WTC11 (cell line): ENCODE measurements at regions not wholly inside any gene's neighbourhood (a gene's known extent, or its start where the extent isn't known, plus 50 kb on each side); places are given as distances from the start of the nearest gene placed in this dataset.

Source experiments
- ATF3 ChIP-seq: sonication (generic); formaldehyde crosslinking; conservative IDR thresholded peaks from 2 replicates; pipeline ENCODE4 v1.8.1; 2022; ENCODE audit warnings: mild to moderate bottlenecking, missing genetic modification reagents
- CREB1 ChIP-seq: sonication (generic); formaldehyde crosslinking; IDR thresholded peaks from 2 replicates; pipeline ENCODE4 v1.8.0; 2023; ENCODE audit warnings: mild to moderate bottlenecking, missing genetic modification reagents
- E2F1 ChIP-seq: sonication (generic); formaldehyde crosslinking; IDR thresholded peaks from 2 replicates; pipeline ENCODE4 v1.8.0; 2022; ENCODE audit warnings: mild to moderate bottlenecking, missing genetic modification reagents
- JUN ChIP-seq: sonication (generic); formaldehyde crosslinking; IDR thresholded peaks from 2 replicates; pipeline ENCODE4 v1.8.0; 2023; ENCODE audit warnings: mild to moderate bottlenecking, missing genetic modification reagents
- NFYB ChIP-seq: sonication (generic); formaldehyde crosslinking; conservative IDR thresholded peaks from 2 replicates; pipeline ENCODE4 v1.8.0; 2022; ENCODE audit warnings: low read depth, missing genetic modification reagents
- PRDM15 ChIP-seq: sonication (generic); formaldehyde crosslinking; IDR thresholded peaks from 2 replicates; pipeline ENCODE4 v1.8.0; 2022; ENCODE audit warnings: missing genetic modification reagents
- SMAD3 ChIP-seq: sonication (generic); formaldehyde crosslinking; IDR thresholded peaks from 2 replicates; pipeline ENCODE4 v1.8.0; 2022; ENCODE audit warnings: missing genetic modification reagents, mild to moderate bottlenecking, borderline replicate concordance
- SMAD4 ChIP-seq: sonication (generic); formaldehyde crosslinking; IDR thresholded peaks from 2 replicates; pipeline ENCODE4 v1.8.0; 2022; ENCODE audit warnings: mild to moderate bottlenecking, missing genetic modification reagents
- USF2 ChIP-seq: sonication (generic); formaldehyde crosslinking; IDR thresholded peaks from 2 replicates; pipeline ENCODE4 v1.8.1; 2023; ENCODE audit warnings: mild to moderate bottlenecking, missing genetic modification reagents, moderate library complexity
- ZNF121 ChIP-seq: sonication (generic); formaldehyde crosslinking; IDR thresholded peaks from 2 replicates; pipeline ENCODE4 v1.8.0; 2023; ENCODE audit warnings: missing genetic modification reagents
- ZNF232 ChIP-seq: sonication (generic); formaldehyde crosslinking; IDR thresholded peaks from 2 replicates; pipeline ENCODE4 v1.8.0; 2022; ENCODE audit warnings: mild to moderate bottlenecking, missing genetic modification reagents
- TF ChIP-seq, protein P1 (sequence below): sonication (generic); formaldehyde crosslinking; IDR thresholded peaks from 2 replicates; pipeline ENCODE4 v1.8.0; 2022; ENCODE audit warnings: mild to moderate bottlenecking, missing genetic modification reagents
- TF ChIP-seq, protein P2 (sequence below): fragments of 200-600 bp; IDR thresholded peaks from 2 replicates; pipeline ENCODE4 v1.8.0; 2022; ENCODE audit warnings: antibody characterized with exemption
- TF ChIP-seq, protein P3 (sequence below): sonication (generic); formaldehyde crosslinking; IDR thresholded peaks from 2 replicates; pipeline ENCODE4 v1.8.1; 2022; ENCODE audit warnings: missing genetic modification reagents, borderline replicate concordance

- TF ChIP-seq NFYB (CRISPR knock-in tag) (no peak), CREB1 (CRISPR knock-in tag) (no peak), JUN (CRISPR knock-in tag) (no peak), E2F1 (CRISPR knock-in tag) (no peak), ATF3 (CRISPR knock-in tag) (no peak), PRDM15 (CRISPR knock-in tag) (no peak), ZNF121 (CRISPR knock-in tag) (no peak), ZNF232 (no peak), USF2 (no peak), SMAD3 (CRISPR knock-in tag) (no peak), SMAD4 (CRISPR knock-in tag) (no peak)
- TF ChIP-seq, protein P1, sequence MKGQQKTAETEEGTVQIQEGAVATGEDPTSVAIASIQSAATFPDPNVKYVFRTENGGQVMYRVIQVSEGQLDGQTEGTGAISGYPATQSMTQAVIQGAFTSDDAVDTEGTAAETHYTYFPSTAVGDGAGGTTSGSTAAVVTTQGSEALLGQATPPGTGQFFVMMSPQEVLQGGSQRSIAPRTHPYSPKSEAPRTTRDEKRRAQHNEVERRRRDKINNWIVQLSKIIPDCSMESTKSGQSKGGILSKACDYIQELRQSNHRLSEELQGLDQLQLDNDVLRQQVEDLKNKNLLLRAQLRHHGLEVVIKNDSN (CRISPR knock-in tag), result no peak
- TF ChIP-seq, protein P2, sequence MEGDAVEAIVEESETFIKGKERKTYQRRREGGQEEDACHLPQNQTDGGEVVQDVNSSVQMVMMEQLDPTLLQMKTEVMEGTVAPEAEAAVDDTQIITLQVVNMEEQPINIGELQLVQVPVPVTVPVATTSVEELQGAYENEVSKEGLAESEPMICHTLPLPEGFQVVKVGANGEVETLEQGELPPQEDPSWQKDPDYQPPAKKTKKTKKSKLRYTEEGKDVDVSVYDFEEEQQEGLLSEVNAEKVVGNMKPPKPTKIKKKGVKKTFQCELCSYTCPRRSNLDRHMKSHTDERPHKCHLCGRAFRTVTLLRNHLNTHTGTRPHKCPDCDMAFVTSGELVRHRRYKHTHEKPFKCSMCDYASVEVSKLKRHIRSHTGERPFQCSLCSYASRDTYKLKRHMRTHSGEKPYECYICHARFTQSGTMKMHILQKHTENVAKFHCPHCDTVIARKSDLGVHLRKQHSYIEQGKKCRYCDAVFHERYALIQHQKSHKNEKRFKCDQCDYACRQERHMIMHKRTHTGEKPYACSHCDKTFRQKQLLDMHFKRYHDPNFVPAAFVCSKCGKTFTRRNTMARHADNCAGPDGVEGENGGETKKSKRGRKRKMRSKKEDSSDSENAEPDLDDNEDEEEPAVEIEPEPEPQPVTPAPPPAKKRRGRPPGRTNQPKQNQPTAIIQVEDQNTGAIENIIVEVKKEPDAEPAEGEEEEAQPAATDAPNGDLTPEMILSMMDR, result no peak
- TF ChIP-seq, protein P3, sequence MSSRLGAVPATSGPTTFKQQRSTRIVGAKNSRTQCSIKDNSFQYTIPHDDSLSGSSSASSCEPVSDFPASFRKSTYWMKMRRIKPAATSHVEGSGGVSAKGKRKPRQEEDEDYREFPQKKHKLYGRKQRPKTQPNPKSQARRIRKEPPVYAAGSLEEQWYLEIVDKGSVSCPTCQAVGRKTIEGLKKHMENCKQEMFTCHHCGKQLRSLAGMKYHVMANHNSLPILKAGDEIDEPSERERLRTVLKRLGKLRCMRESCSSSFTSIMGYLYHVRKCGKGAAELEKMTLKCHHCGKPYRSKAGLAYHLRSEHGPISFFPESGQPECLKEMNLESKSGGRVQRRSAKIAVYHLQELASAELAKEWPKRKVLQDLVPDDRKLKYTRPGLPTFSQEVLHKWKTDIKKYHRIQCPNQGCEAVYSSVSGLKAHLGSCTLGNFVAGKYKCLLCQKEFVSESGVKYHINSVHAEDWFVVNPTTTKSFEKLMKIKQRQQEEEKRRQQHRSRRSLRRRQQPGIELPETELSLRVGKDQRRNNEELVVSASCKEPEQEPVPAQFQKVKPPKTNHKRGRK (CRISPR knock-in tag), result no peak
Measured at GRCh38 chr9:22214021-22214420, 204.9 kb upstream of the CDKN2B start.
